ENCODE measurements at regions not wholly inside any gene's neighbourhood (a gene's known extent, or its start where the extent isn't known, plus 50 kb on each side); places are given as distances from the start of the nearest gene placed in this dataset.

GRCh38 chr20:59518881-59519706 lies 85.2 kb upstream of the PHACTR3 start:
- TF ChIP-seq, protein P1, sequence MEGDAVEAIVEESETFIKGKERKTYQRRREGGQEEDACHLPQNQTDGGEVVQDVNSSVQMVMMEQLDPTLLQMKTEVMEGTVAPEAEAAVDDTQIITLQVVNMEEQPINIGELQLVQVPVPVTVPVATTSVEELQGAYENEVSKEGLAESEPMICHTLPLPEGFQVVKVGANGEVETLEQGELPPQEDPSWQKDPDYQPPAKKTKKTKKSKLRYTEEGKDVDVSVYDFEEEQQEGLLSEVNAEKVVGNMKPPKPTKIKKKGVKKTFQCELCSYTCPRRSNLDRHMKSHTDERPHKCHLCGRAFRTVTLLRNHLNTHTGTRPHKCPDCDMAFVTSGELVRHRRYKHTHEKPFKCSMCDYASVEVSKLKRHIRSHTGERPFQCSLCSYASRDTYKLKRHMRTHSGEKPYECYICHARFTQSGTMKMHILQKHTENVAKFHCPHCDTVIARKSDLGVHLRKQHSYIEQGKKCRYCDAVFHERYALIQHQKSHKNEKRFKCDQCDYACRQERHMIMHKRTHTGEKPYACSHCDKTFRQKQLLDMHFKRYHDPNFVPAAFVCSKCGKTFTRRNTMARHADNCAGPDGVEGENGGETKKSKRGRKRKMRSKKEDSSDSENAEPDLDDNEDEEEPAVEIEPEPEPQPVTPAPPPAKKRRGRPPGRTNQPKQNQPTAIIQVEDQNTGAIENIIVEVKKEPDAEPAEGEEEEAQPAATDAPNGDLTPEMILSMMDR (IDR thresholded peaks at IDR 0.05): peak; percentile 97
- Mint-ChIP-seq H3K36me3 (ENCODE audit: low read depth) (no peaks in the 10 kb centered on the region), H3K27ac (no peak overlapping the region), H3K9me3 (no peaks in the 10 kb centered on the region), H3K4me1 (peaks cover 28% of the 10 kb centered on the region), H3K27me3 (ENCODE audit: low read depth, poor library complexity) (peaks cover 82% of the 10 kb centered on the region), H3K4me3 (no peak overlapping the region)
- peak; percentile 50 for DNase-seq

GRCh38 chr20:59519707-59520014 lies 84.7 kb upstream of the PHACTR3 start:
- TF ChIP-seq, protein P1 (IDR thresholded peaks at IDR 0.05): peak; percentile 4
- Mint-ChIP-seq H3K36me3 (ENCODE audit: low read depth) (no peaks in the 10 kb centered on the region), H3K4me1 (peaks cover 28% of the 10 kb centered on the region), H3K27ac (no peak overlapping the region), H3K27me3 (ENCODE audit: low read depth, poor library complexity) (peaks cover 82% of the 10 kb centered on the region), H3K9me3 (no peaks in the 10 kb centered on the region), H3K4me3 (no peak overlapping the region)
- no peak for DNase-seq

GRCh38 chr20:59520814-59521213 lies 83.5 kb upstream of the PHACTR3 start:
- peaks cover 27% of the 10 kb centered on the region for H3K4me1 Mint-ChIP-seq
- peaks cover 82% of the 10 kb centered on the region for H3K27me3 Mint-ChIP-seq (ENCODE audit: low read depth, poor library complexity)
- TF ChIP-seq, protein P1 (IDR thresholded peaks at IDR 0.05): no peak

DNA sequence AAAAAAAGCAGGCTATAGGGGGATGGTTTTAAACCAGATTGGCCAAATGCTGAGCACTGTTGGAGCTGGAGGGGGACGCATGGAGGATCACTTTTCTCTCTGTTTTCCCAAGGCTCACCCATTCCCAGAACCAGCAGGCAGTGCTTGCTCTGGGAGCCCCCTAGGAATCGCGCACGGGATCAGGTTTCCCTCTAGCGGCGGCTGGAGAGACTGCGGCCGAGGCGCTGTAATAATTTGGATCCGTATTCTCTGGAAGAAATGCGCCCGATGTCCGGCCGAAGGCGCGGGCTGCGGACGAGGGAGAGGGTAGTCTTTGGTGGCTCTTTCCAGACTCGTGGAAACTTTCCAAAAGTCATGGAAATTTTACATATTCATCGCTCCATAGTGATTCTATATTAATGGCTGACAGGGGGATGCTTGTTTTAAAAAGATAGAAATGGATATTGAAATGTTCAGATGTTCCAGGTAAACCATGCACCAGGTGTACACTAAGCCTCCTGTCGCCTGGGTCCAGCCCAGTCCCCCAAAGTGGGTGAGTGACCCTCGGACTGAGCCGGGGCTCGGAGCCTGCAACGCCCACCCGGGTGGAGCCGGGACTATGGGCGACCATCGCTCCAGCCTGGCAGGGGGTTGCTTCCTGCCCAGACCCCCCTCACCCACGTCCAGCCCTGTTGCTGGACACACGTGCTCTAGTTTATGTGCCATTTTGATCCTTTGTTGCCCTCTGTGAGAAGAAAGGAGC lies 78.7 kb upstream of the PHACTR3 start:
- no peak overlapping the region for H3K4me3 Mint-ChIP-seq
- H3K27ac Mint-ChIP-seq: no peak overlapping the region
- peaks cover 88% of the 10 kb centered on the region for H3K27me3 Mint-ChIP-seq (ENCODE audit: low read depth, poor library complexity)
- H3K9me3 Mint-ChIP-seq: peaks cover 4% of the 10 kb centered on the region
- TF ChIP-seq, protein P1 (IDR thresholded peaks at IDR 0.05): peak; percentile 88
- DNase-seq: peak; percentile 87
- H3K36me3 Mint-ChIP-seq (ENCODE audit: low read depth): no peaks in the 10 kb centered on the region
- peaks cover 9% of the 10 kb centered on the region for H3K4me1 Mint-ChIP-seq

More at GRCh38 chr20:59520814-59521213, 83.5 kb upstream of the PHACTR3 start:
- Mint-ChIP-seq H3K36me3 (ENCODE audit: low read depth) (no peaks in the 10 kb centered on the region), H3K27ac (no peak overlapping the region), H3K9me3 (peaks cover 4% of the 10 kb centered on the region), H3K4me3 (no peak overlapping the region)
- DNase-seq: no peak

GRCh38 chr20:59526242-59527225 lies 77.8 kb upstream of the PHACTR3 start:
- no peak overlapping the region for H3K27ac Mint-ChIP-seq
- H3K4me3 Mint-ChIP-seq: no peak overlapping the region
- no peaks in the 10 kb centered on the region for H3K36me3 Mint-ChIP-seq (ENCODE audit: low read depth)
- TF ChIP-seq, protein P1 (IDR thresholded peaks at IDR 0.05): peak; percentile 47
- peaks cover 92% of the 10 kb centered on the region for H3K27me3 Mint-ChIP-seq (ENCODE audit: low read depth, poor library complexity)
- H3K9me3 Mint-ChIP-seq: peaks cover 11% of the 10 kb centered on the region
- H3K4me1 Mint-ChIP-seq: peaks cover 9% of the 10 kb centered on the region
- DNase-seq: no peak
